NCI-H1092 treated with DMSO at 0.1 percent for 48 hours (cell line): ENCODE measurements at regions not wholly inside any gene's neighbourhood (a gene's known extent, or its start where the extent isn't known, plus 50 kb on each side); places are given as distances from the start of the nearest gene placed in this dataset.

Experiments used
- DNase-seq: peaks from one replicate; lab custom pipeline; 2025; lab: John Stamatoyannopoulos, UW

GRCh38 chrX:85529141-85529540 lies 149.7 kb upstream of the POF1B start:
- peak; percentile 24 for DNase-seq

- DNase-seq = no peak
Measured at GRCh38 chrX:85517994-85518718, 138.7 kb upstream of the POF1B start.

- DNase-seq = no peak
Measured at GRCh38 chrX:85516131-85516530, 136.7 kb upstream of the POF1B start.

GRCh38 chrX:85506871-85507270 lies 127.4 kb upstream of the POF1B start:
- DNase-seq = no peak

GRCh38 chrX:85505801-85506200 lies 126.3 kb upstream of the POF1B start:
- no peak for DNase-seq

- no peak for DNase-seq
Measured at GRCh38 chrX:85504381-85504780, 124.9 kb upstream of the POF1B start.

- DNase-seq = no peak
Measured at GRCh38 chrX:85503258-85504158, 124.0 kb upstream of the POF1B start.

- no peak for DNase-seq
Measured at GRCh38 chrX:85501349-85501748, 121.9 kb upstream of the POF1B start.

- no peak for DNase-seq
Measured at GRCh38 chrX:85499400-85499799, 119.9 kb upstream of the POF1B start.

- DNase-seq = no peak
Measured at GRCh38 chrX:85493821-85494220, 114.4 kb upstream of the POF1B start.

GRCh38 chrX:85454295-85454694 lies 74.8 kb upstream of the POF1B start:
- no peak for DNase-seq

GRCh38 chrX:85444613-85445012 lies 65.1 kb upstream of the POF1B start:
- no peak for DNase-seq
